ENCODE measurements at regions not wholly inside any gene's neighbourhood (a gene's known extent, or its start where the extent isn't known, plus 50 kb on each side); places are given as distances from the start of the nearest gene placed in this dataset.
"Not testable (repeated sequence)": the region's sequence is repeated elsewhere in the genome, so short reads cannot be mapped to it uniquely, and the experiment has no call there.

- TF ChIP-seq CTCF (IDR thresholded peaks at IDR 0.05): no peak
- no peak for TF ChIP-seq EP300 (IDR thresholded peaks at IDR 0.05)
- no peak for TF ChIP-seq POLR2A (IDR thresholded peaks at IDR 0.05)
- DNase-seq (ENCODE audit: low spot score in 2 of 2): no peak
- WGBS, 2 donors: 90 to 91% methylated on average over 14 of the region's 14 CpGs
- H3K36me3 ChIP-seq: no peaks in the 10 kb centered on the region
- H3K9me3 ChIP-seq: peaks cover 0 to 6% (median under 1%) of the 10 kb centered on the region in 4 donors
- H3K4me1 ChIP-seq: no peaks in the 10 kb centered on the region
- H3K27me3 ChIP-seq: no peaks in the 10 kb centered on the region
- H3K4me3 ChIP-seq: no peak overlapping the region
- no peak overlapping the region for H3K27ac ChIP-seq
Measured at GRCh38 chr10:78419481-78420265, 386.0 kb downstream of the RPS24 start.

- 69 to 72% methylated on average over 16 of the region's 16 CpGs for WGBS, 2 donors
- TF ChIP-seq POLR2A (IDR thresholded peaks at IDR 0.05): no peak
- no peak for TF ChIP-seq EP300 (IDR thresholded peaks at IDR 0.05)
- no peak for TF ChIP-seq CTCF (IDR thresholded peaks at IDR 0.05)
Measured at GRCh38 chr10:78420946-78421735, 387.5 kb downstream of the RPS24 start.

GRCh38 chr10:78424050-78424449 lies 390.4 kb downstream of the RPS24 start:
- not testable (repeated sequence) for H3K36me3 ChIP-seq; H3K4me3 ChIP-seq; H3K27me3 ChIP-seq; H3K27ac ChIP-seq; DNase-seq (ENCODE audit: low spot score in 2 of 2); H3K4me1 ChIP-seq
- 98 to 100% methylated on average over 2 of the region's 2 CpGs for WGBS, 2 donors
- H3K9me3 ChIP-seq: peaks cover 0 to 23% (median 9%) of the 10 kb centered on the region in 4 donors

More at GRCh38 chr10:78420946-78421735, 387.5 kb downstream of the RPS24 start:
- Histone ChIP-seq H3K36me3 (no peaks in the 10 kb centered on the region), H3K4me1 (no peaks in the 10 kb centered on the region), H3K27me3 (no peaks in the 10 kb centered on the region), H3K4me3 (no peak overlapping the region), H3K27ac (no peak overlapping the region), H3K9me3 (peaks cover 0 to 20% (median 8%) of the 10 kb centered on the region in 4 donors)
- no peak for DNase-seq (ENCODE audit: low spot score in 2 of 2)

GRCh38 chr10:78424723-78425122 lies 391.1 kb downstream of the RPS24 start:
- Histone ChIP-seq H3K36me3 (no peaks in the 10 kb centered on the region), H3K27me3 (no peaks in the 10 kb centered on the region), H3K27ac (no peak overlapping the region), H3K9me3 (peaks cover 0 to 23% (median 9%) of the 10 kb centered on the region in 4 donors), H3K4me1 (no peaks in the 10 kb centered on the region), H3K4me3 (no peak overlapping the region)
- TF ChIP-seq CTCF (IDR thresholded peaks at IDR 0.05) (no peak), POLR2A (IDR thresholded peaks at IDR 0.05) (no peak), EP300 (IDR thresholded peaks at IDR 0.05) (no peak)
- no peak for DNase-seq (ENCODE audit: low spot score in 2 of 2)
- 93% methylated on average over 1 of the region's 1 CpG for WGBS, 2 donors

- DNase-seq (ENCODE audit: low spot score in 2 of 2): no peak
- H3K27me3 ChIP-seq: no peaks in the 10 kb centered on the region
- TF ChIP-seq CTCF (IDR thresholded peaks at IDR 0.05) (no peak), EP300 (IDR thresholded peaks at IDR 0.05) (no peak), POLR2A (IDR thresholded peaks at IDR 0.05) (no peak)
- no peaks in the 10 kb centered on the region for H3K4me1 ChIP-seq
- no peak overlapping the region for H3K27ac ChIP-seq
- H3K4me3 ChIP-seq: no peak overlapping the region
- 89 to 94% methylated on average over 3 of the region's 3 CpGs for WGBS, 2 donors
- H3K9me3 ChIP-seq: peaks cover 0 to 23% (median 9%) of the 10 kb centered on the region in 4 donors
- H3K36me3 ChIP-seq: no peaks in the 10 kb centered on the region
Measured at GRCh38 chr10:78426181-78426580, 392.5 kb downstream of the RPS24 start.

All from tibial nerve (tissue), 4 donors.